Brain microvascular endothelial cell (primary cell): ENCODE measurements at regions not wholly inside any gene's neighbourhood (a gene's known extent, or its start where the extent isn't known, plus 50 kb on each side); places are given as distances from the start of the nearest gene placed in this dataset.

Experiments used
- DNase-seq: peaks from one replicate; pipeline ENCODE4 v3.0.0-alpha.2; 2020
- H3K27ac ChIP-seq: fragments of 250-450 bp; sonication (Bioruptor Pico); 2 replicates; pipeline ENCODE4 v1.5.1; 2020; ENCODE audit warnings: mild to moderate bottlenecking, moderate library complexity
- H3K27me3 ChIP-seq: fragments of 250-450 bp; sonication (Bioruptor Pico); replicated peaks from 2 replicates; pipeline ENCODE4 v1.5.1; 2020; ENCODE audit warnings: mild to moderate bottlenecking
- H3K36me3 ChIP-seq: fragments of 250-450 bp; sonication (Bioruptor Pico); replicated peaks from 2 replicates; pipeline ENCODE4 v1.5.1; 2020; ENCODE audit warnings: mild to moderate bottlenecking
- H3K4me3 ChIP-seq: 2 replicates; pipeline ENCODE4 v1.5.1; 2011; ENCODE audit warnings: low read depth, mild to moderate bottlenecking, control low read depth, low read length, moderate library complexity
- CTCF ChIP-seq: IDR thresholded peaks from 2 replicates; pipeline ENCODE4 v1.5.1; 2011; ENCODE audit warnings: low read depth, mild to moderate bottlenecking, moderate library complexity, low read length, control low read depth, inconsistent platforms; ENCODE audit errors: missing control alignments
- in situ Hi-C: cut with HindIII; loops from 2 replicates; pipeline ENCODE4 v1.10.0; 2017; ENCODE audit warnings: low sequenced_read_pairs, low pct_ligation_motif_present

- no peak overlapping the region for H3K27ac ChIP-seq
- in situ Hi-C loops = no loop called here
- TF ChIP-seq CTCF = no peak
- DNase-seq = no peak
- no peaks in the 10 kb centered on the region for H3K27me3 ChIP-seq
- no peaks in the 10 kb centered on the region for H3K36me3 ChIP-seq
- no peak overlapping the region for H3K4me3 ChIP-seq
These were observed 468.0 kb upstream of the WWC1 start for GRCh38 chr5:167823405-167823804.

GRCh38 chr5:167827766-167828165 lies 463.7 kb upstream of the WWC1 start:
- Histone ChIP-seq H3K36me3 (no peaks in the 10 kb centered on the region), H3K4me3 (no peak overlapping the region), H3K27ac (no peak overlapping the region), H3K27me3 (no peaks in the 10 kb centered on the region)
- in situ Hi-C loops = no loop called here
- no peak for DNase-seq
- TF ChIP-seq CTCF = no peak

- H3K36me3 ChIP-seq = no peaks in the 10 kb centered on the region
- H3K4me3 ChIP-seq = no peak overlapping the region
- H3K27me3 ChIP-seq = no peaks in the 10 kb centered on the region
- in situ Hi-C loops = no loop called here
- TF ChIP-seq CTCF = no peak
- no peak overlapping the region for H3K27ac ChIP-seq
- DNase-seq = no peak
These were observed 459.5 kb upstream of the WWC1 start for GRCh38 chr5:167831754-167832504.

- H3K4me3 ChIP-seq = no peak overlapping the region
- in situ Hi-C loops = no loop called here
- no peak for TF ChIP-seq CTCF
- DNase-seq = no peak
- H3K27ac ChIP-seq = no peak overlapping the region
- H3K27me3 ChIP-seq = no peaks in the 10 kb centered on the region
- H3K36me3 ChIP-seq = no peaks in the 10 kb centered on the region
These were observed 458.8 kb upstream of the WWC1 start for GRCh38 chr5:167832609-167833008.

GRCh38 chr5:167833456-167833855 lies 458.0 kb upstream of the WWC1 start:
- no peak for TF ChIP-seq CTCF
- Histone ChIP-seq H3K27ac (no peak overlapping the region), H3K27me3 (no peaks in the 10 kb centered on the region), H3K4me3 (no peak overlapping the region), H3K36me3 (no peaks in the 10 kb centered on the region)
- in situ Hi-C loops = no loop called here
- no peak for DNase-seq

GRCh38 chr5:167835146-167835545 lies 456.3 kb upstream of the WWC1 start:
- no peak overlapping the region for H3K4me3 ChIP-seq
- no peak for TF ChIP-seq CTCF
- no peaks in the 10 kb centered on the region for H3K27me3 ChIP-seq
- no peaks in the 10 kb centered on the region for H3K36me3 ChIP-seq
- in situ Hi-C loops = no loop called here
- DNase-seq = no peak
- H3K27ac ChIP-seq = no peak overlapping the region
